Mesenchymal stem cell (in vitro differentiated cells and primary cell): ENCODE measurements at regions not wholly inside any gene's neighbourhood (a gene's known extent, or its start where the extent isn't known, plus 50 kb on each side); places are given as distances from the start of the nearest gene placed in this dataset.

Experiments used
- DNase-seq: peaks from one replicate; pipeline ENCODE4 v3.0.0-alpha.2; 2013
- H2AFZ ChIP-seq: one replicate; pipeline ENCODE4 v1.6.1; 2013; ENCODE audit warnings: low read depth, mild to moderate bottlenecking, control low read depth, inconsistent platforms, low read length, moderate library complexity
- H2AK5ac ChIP-seq: 2 replicates; pipeline ENCODE4 v1.6.1; 2013; ENCODE audit warnings: low read length, moderate library complexity, mild to moderate bottlenecking, inconsistent platforms; ENCODE audit not compliant: severe bottlenecking
- H2BK120ac ChIP-seq: one replicate; pipeline ENCODE4 v1.6.1; 2013; ENCODE audit warnings: low read depth, mild to moderate bottlenecking, inconsistent platforms, low read length, moderate library complexity
- H2BK12ac ChIP-seq, 2 experiments: one replicate each; pipeline ENCODE4 v1.6.1; 2013; ENCODE audit warnings: inconsistent platforms in 2 of 2, low read length in 2 of 2, mild to moderate bottlenecking in 2 of 2, moderate library complexity in 2 of 2, control low read depth in 1 of 2
- H2BK15ac ChIP-seq: one replicate; pipeline ENCODE4 v1.6.1; 2013; ENCODE audit warnings: mild to moderate bottlenecking, low read depth, inconsistent platforms; ENCODE audit not compliant: poor library complexity, severe bottlenecking
- H2BK5ac ChIP-seq: 2 replicates; pipeline ENCODE4 v1.6.1; 2013; ENCODE audit warnings: low read depth, mild to moderate bottlenecking, low read length, control low read depth, inconsistent platforms; ENCODE audit not compliant: poor library complexity, severe bottlenecking
- H3K14ac ChIP-seq, 2 experiments: one replicate each; pipeline ENCODE4 v1.6.1; 2013; ENCODE audit warnings: inconsistent platforms in 2 of 2, low read length in 2 of 2, control low read depth in 1 of 2, mild to moderate bottlenecking in 1 of 2, moderate library complexity in 1 of 2
- H3K18ac ChIP-seq, 2 experiments: one replicate each; pipeline ENCODE4 v1.6.1; 2013; ENCODE audit warnings: inconsistent platforms in 2 of 2, low read length in 2 of 2, control low read depth in 1 of 2, low read depth in 1 of 2, mild to moderate bottlenecking in 1 of 2
- H3K23ac ChIP-seq, 2 experiments: one replicate each; pipeline ENCODE4 v1.6.1; 2013; ENCODE audit warnings: inconsistent platforms in 2 of 2, low read length in 2 of 2, mild to moderate bottlenecking in 2 of 2, moderate library complexity in 2 of 2, control low read depth in 1 of 2
- H3K27ac ChIP-seq: 2 replicates; pipeline ENCODE4 v1.5.1; 2013; ENCODE audit warnings: mild to moderate bottlenecking, moderate library complexity, low read length, control low read depth, inconsistent platforms; ENCODE audit not compliant: poor library complexity, severe bottlenecking
- H3K27me3 ChIP-seq, 2 experiments: 2 replicates each; pipeline versions ENCODE4 v1.6.1 to v1.7.0; 2013; ENCODE audit warnings: low read length in 2 of 2, mild to moderate bottlenecking in 2 of 2, moderate library complexity in 2 of 2, control low read depth in 1 of 2, inconsistent platforms in 1 of 2; ENCODE audit not compliant: control insufficient read depth in 1 of 2, insufficient read depth in 1 of 2
- H3K36me3 ChIP-seq, 2 experiments: 2 replicates each; pipeline versions ENCODE4 v1.6.1 to v1.7.0; 2013; ENCODE audit warnings: low read length in 2 of 2, control low read depth in 1 of 2, inconsistent platforms in 1 of 2, low read depth in 1 of 2, mild to moderate bottlenecking in 1 of 2; ENCODE audit not compliant: insufficient read depth in 2 of 2, control insufficient read depth in 1 of 2
- H3K4ac ChIP-seq, 2 experiments: one replicate each; pipeline ENCODE4 v1.6.1; 2013; ENCODE audit warnings: inconsistent platforms in 2 of 2, low read length in 2 of 2, mild to moderate bottlenecking in 2 of 2, moderate library complexity in 2 of 2, control low read depth in 1 of 2, low read depth in 1 of 2
- H3K4me1 ChIP-seq: 2 replicates; pipeline ENCODE4 v1.6.1; 2013; ENCODE audit warnings: low read depth, low read length, control low read depth; ENCODE audit not compliant: control insufficient read depth, insufficient read depth
- H3K4me2 ChIP-seq: 2 replicates; pipeline ENCODE4 v1.6.1; 2013; ENCODE audit warnings: low read length, mild to moderate bottlenecking, inconsistent platforms; ENCODE audit not compliant: poor library complexity, severe bottlenecking
- H3K4me3 ChIP-seq, 2 experiments: 2 replicates each; pipeline versions ENCODE4 v1.5.1 to v1.7.0; 2013; ENCODE audit warnings: low read length in 2 of 2, mild to moderate bottlenecking in 2 of 2, control low read depth in 1 of 2, low read depth in 1 of 2; ENCODE audit not compliant: insufficient read depth in 1 of 2
- H3K79me1 ChIP-seq: replicated peaks from 2 replicates; pipeline ENCODE4 v1.6.1; 2013; ENCODE audit warnings: mild to moderate bottlenecking, control low read depth, low read length, inconsistent platforms; ENCODE audit not compliant: poor library complexity, severe bottlenecking
- H3K9ac ChIP-seq: 2 replicates; pipeline ENCODE4 v1.7.0; 2013; ENCODE audit warnings: mild to moderate bottlenecking, low read length, moderate library complexity
- H3K9me3 ChIP-seq: 2 replicates; pipeline ENCODE4 v1.7.0; 2013; ENCODE audit warnings: mild to moderate bottlenecking, low read length; ENCODE audit not compliant: control insufficient read depth
- H4K8ac ChIP-seq: one replicate; pipeline ENCODE4 v1.6.1; 2013; ENCODE audit warnings: inconsistent platforms, mild to moderate bottlenecking, low read length, moderate library complexity
- H4K91ac ChIP-seq: one replicate; pipeline ENCODE4 v1.6.1; 2013; ENCODE audit warnings: mild to moderate bottlenecking, low read length, inconsistent platforms
- WGBS: methylation state at CpG from one replicate; pipeline ENCODE4 v1.1.7; 2013; ENCODE audit warnings: mixed read lengths; 5-methylcytosine and 5-hydroxymethylcytosine counted together

- H3K4me3 ChIP-seq, result no peak overlapping the region
- H3K36me3 ChIP-seq, result no peaks in the 10 kb centered on the region
- H3K4me2 ChIP-seq, result no peak overlapping the region
- H3K27ac ChIP-seq, result no peak overlapping the region
- H3K14ac ChIP-seq, result no peak overlapping the region
- H3K79me1 ChIP-seq, result no peaks in the 10 kb centered on the region
- no peak overlapping the region for H2AK5ac ChIP-seq
- no peak overlapping the region for H2BK15ac ChIP-seq
- no peak overlapping the region for H3K9ac ChIP-seq
- no peak overlapping the region for H3K18ac ChIP-seq
- DNase-seq, result no peak
- H3K9me3 ChIP-seq, result no peaks in the 10 kb centered on the region
- H3K4ac ChIP-seq, result no peak overlapping the region
- no peak overlapping the region for H2BK5ac ChIP-seq
- no peak overlapping the region for H3K23ac ChIP-seq
- H3K4me1 ChIP-seq, result no peaks in the 10 kb centered on the region
- no peak overlapping the region for H4K8ac ChIP-seq
- H4K91ac ChIP-seq, result no peak overlapping the region
- H3K27me3 ChIP-seq, result no peaks in the 10 kb centered on the region
- H2BK120ac ChIP-seq, result no peak overlapping the region
- no peak overlapping the region for H2AFZ ChIP-seq
- H2BK12ac ChIP-seq, result no peak overlapping the region
Measured at GRCh38 chr4:64975177-64975576, 565.9 kb upstream of the TECRL start.

DNA sequence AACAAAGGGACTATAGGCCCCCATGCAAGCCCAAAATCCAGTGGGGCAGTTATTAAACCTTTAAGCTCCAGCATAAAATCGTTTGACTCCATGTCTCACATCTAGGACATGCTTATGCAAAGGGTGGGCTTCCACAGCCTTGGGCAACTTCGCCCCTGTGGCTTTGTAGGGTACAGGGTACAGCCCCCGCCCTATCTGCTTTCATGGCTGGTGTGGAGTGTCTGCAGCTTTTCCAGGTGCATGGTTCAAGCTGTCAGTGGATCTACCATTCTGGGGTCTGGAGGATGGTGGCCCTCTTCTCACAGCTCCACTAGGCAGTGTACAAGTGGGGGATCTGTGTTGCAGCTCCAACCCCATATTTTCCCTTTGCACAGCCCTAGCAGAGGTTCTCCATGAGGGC lies 559.8 kb upstream of the TECRL start:
- Histone ChIP-seq H2BK120ac (no peak overlapping the region), H2BK5ac (no peak overlapping the region), H3K23ac (no peak overlapping the region), H2AK5ac (no peak overlapping the region), H3K27ac (no peak overlapping the region), H3K4me2 (no peak overlapping the region), H3K9me3 (no peaks in the 10 kb centered on the region), H3K18ac (no peak overlapping the region), H4K8ac (no peak overlapping the region), H3K36me3 (no peaks in the 10 kb centered on the region), H2AFZ (no peak overlapping the region), H3K4ac (no peak overlapping the region), H3K4me1 (no peaks in the 10 kb centered on the region), H3K79me1 (no peaks in the 10 kb centered on the region), H3K27me3 (no peaks in the 10 kb centered on the region), H2BK12ac (no peak overlapping the region), H3K4me3 (no peak overlapping the region), H4K91ac (no peak overlapping the region), H2BK15ac (no peak overlapping the region), H3K14ac (no peak overlapping the region), H3K9ac (no peak overlapping the region)
- WGBS, result 77% methylated on average over 3 of the region's 3 CpGs
- DNase-seq, result no peak

- no peak overlapping the region for H3K4me3 ChIP-seq
- no peak overlapping the region for H3K27ac ChIP-seq
- H3K4me1 ChIP-seq, result no peaks in the 10 kb centered on the region
- DNase-seq, result no peak
- no peak overlapping the region for H3K4ac ChIP-seq
- H3K9me3 ChIP-seq, result no peaks in the 10 kb centered on the region
- no peak overlapping the region for H2AK5ac ChIP-seq
- no peak overlapping the region for H3K14ac ChIP-seq
- no peak overlapping the region for H2BK15ac ChIP-seq
- no peak overlapping the region for H3K23ac ChIP-seq
- 50% methylated on average over 1 of the region's 2 CpGs for WGBS
- no peak overlapping the region for H2BK5ac ChIP-seq
- no peak overlapping the region for H2BK12ac ChIP-seq
- no peaks in the 10 kb centered on the region for H3K36me3 ChIP-seq
- no peak overlapping the region for H3K4me2 ChIP-seq
- H4K8ac ChIP-seq, result no peak overlapping the region
- H3K9ac ChIP-seq, result no peak overlapping the region
- H2BK120ac ChIP-seq, result no peak overlapping the region
- H3K18ac ChIP-seq, result no peak overlapping the region
- H4K91ac ChIP-seq, result no peak overlapping the region
- no peak overlapping the region for H2AFZ ChIP-seq
- no peaks in the 10 kb centered on the region for H3K27me3 ChIP-seq
- H3K79me1 ChIP-seq, result no peaks in the 10 kb centered on the region
Measured at GRCh38 chr4:64967286-64967685, 558.0 kb upstream of the TECRL start.

DNA sequence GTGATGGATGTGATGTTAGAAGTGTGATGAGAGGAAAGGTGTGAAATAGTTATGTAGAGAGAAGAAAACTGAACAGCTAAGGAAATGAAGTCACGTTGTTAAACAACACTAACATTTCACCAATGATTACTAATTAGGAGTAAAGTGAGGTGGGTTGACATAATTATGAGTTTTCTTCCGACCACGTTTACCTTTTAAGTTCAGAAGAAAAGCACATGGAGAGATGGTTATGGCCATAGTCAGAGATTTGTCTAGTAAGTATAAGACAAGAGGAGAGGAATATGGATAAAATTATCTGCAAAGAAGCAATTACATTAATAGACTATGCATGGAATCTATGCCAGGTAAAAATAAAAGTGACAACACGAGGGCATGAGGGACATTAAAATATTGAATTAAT lies 551.3 kb upstream of the TECRL start:
- DNase-seq, result no peak
- H2BK15ac ChIP-seq, result no peak overlapping the region

More for the DNA sequence above, 551.3 kb upstream of the TECRL start:
- no peak overlapping the region for H3K4ac ChIP-seq
- no peak overlapping the region for H4K91ac ChIP-seq
- no peak overlapping the region for H3K14ac ChIP-seq
- H2AFZ ChIP-seq, result no peak overlapping the region
- WGBS, result 86% methylated on average over 3 of the region's 4 CpGs
- peaks cover 6% of the 10 kb centered on the region for H3K9me3 ChIP-seq
- no peak overlapping the region for H2BK5ac ChIP-seq
- no peak overlapping the region for H4K8ac ChIP-seq
- H3K4me1 ChIP-seq, result no peaks in the 10 kb centered on the region
- H3K9ac ChIP-seq, result no peak overlapping the region
- no peak overlapping the region for H3K4me3 ChIP-seq
- no peak overlapping the region for H2BK12ac ChIP-seq
- H3K18ac ChIP-seq, result no peak overlapping the region
- H2BK120ac ChIP-seq, result no peak overlapping the region
- H3K4me2 ChIP-seq, result no peak overlapping the region
- no peaks in the 10 kb centered on the region for H3K27me3 ChIP-seq
- H3K79me1 ChIP-seq, result no peaks in the 10 kb centered on the region
- H3K36me3 ChIP-seq, result no peaks in the 10 kb centered on the region
- H3K27ac ChIP-seq, result no peak overlapping the region
- no peak overlapping the region for H2AK5ac ChIP-seq
- H3K23ac ChIP-seq, result no peak overlapping the region
